Vagina (tissue), 2 donors: ENCODE measurements at regions not wholly inside any gene's neighbourhood (a gene's known extent, or its start where the extent isn't known, plus 50 kb on each side); places are given as distances from the start of the nearest gene placed in this dataset.

Experiments
- CTCF ChIP-seq, 3 experiments: fragments of 450-650 bp in 2 of 3; fragments of 200-600 bp in 1 of 3; sonication (generic) in 1 of 3; IDR thresholded peaks; one replicate each; pipeline ENCODE4 v1.5.1; 2017 to 2019; ENCODE audit warnings: antibody characterized with exemption in 3 of 3, mild to moderate bottlenecking in 2 of 3, moderate library complexity in 2 of 3
- POLR2A ChIP-seq, 2 donors: fragments of 450-650 bp; IDR thresholded peaks; one replicate each; pipeline ENCODE4 v1.6.1; 2017; ENCODE audit warnings: antibody characterized with exemption in 2 of 2, mild to moderate bottlenecking in 2 of 2, moderate library complexity in 2 of 2

GRCh38 chr3:96748139-96748538, 66.3 kb upstream of the EPHA6 start:
- TF ChIP-seq POLR2A (IDR thresholded peaks at IDR 0.05), result no peak
- no peak for TF ChIP-seq CTCF (IDR thresholded peaks at IDR 0.05)
